Caco-2 (cell line): ENCODE measurements at regions not wholly inside any gene's neighbourhood (a gene's known extent, or its start where the extent isn't known, plus 50 kb on each side); places are given as distances from the start of the nearest gene placed in this dataset.
A peak's percentile ranks its signal among the peaks of the same experiment; 100 is the strongest.
"Not testable (repeated sequence)": the region's sequence is repeated elsewhere in the genome, so short reads cannot be mapped to it uniquely, and the experiment has no call there.

Source experiments
- BruUV-seq: library from RNA; stranded (reverse); fragments of 400-500 nt; replicated peaks from 2 replicates; lab custom pipeline; 2021; lab: Mats Ljungman, UMichigan
- CTCF ChIA-PET: fragments of 300-600 bp; sonication (Branson Sonifier 250); formaldehyde crosslinking; loops from one replicate; lab custom pipeline; 2022; ENCODE audit warnings: antibody characterized with exemption; lab: Charles Lee
- POLR2A ChIA-PET: fragments of 300-600 bp; sonication (Branson Sonifier 250); formaldehyde crosslinking; loops from one replicate; lab custom pipeline; 2022; ENCODE audit warnings: antibody characterized with exemption; lab: Charles Lee
- DNase-seq, 2 experiments: peaks; one replicate each; pipeline versions ENCODE4 v3.0.0 to v3.0.0-alpha.2; 2020 to 2022
- H3K27me3 ChIP-seq: replicated peaks from 2 replicates; pipeline ENCODE4 v1.6.0; 2011; ENCODE audit warnings: low read length; ENCODE audit not compliant: control insufficient read depth, insufficient read depth
- H3K36me3 ChIP-seq: 2 replicates; pipeline ENCODE4 v1.5.1; 2011; ENCODE audit warnings: low read length; ENCODE audit not compliant: control insufficient read depth, insufficient read depth
- H3K4me1 ChIP-seq: fragments of 250-450 bp; sonication (Bioruptor Pico); 2 replicates; pipeline ENCODE4 v1.5.1; 2020; ENCODE audit warnings: mild to moderate bottlenecking
- H3K4me3 ChIP-seq: 2 replicates; pipeline ENCODE4 v1.5.1; 2011; ENCODE audit warnings: low read depth, mild to moderate bottlenecking, control low read depth, low read length
- H3K9me3 ChIP-seq: fragments of 250-450 bp; sonication (Bioruptor Pico); 2 replicates; pipeline ENCODE4 v1.5.1; 2020; ENCODE audit warnings: mild to moderate bottlenecking, moderate library complexity
- H3K27ac Mint-ChIP-seq: one replicate; pipeline ENCODE4 v1.8.0; 2022; ENCODE audit warnings: mixed read lengths; ENCODE audit not compliant: unreplicated experiment
- H3K27me3 Mint-ChIP-seq: one replicate; pipeline ENCODE4 v1.8.0; 2022; ENCODE audit warnings: mixed read lengths; ENCODE audit not compliant: insufficient read depth, unreplicated experiment
- H3K36me3 Mint-ChIP-seq: one replicate; pipeline ENCODE4 v1.8.0; 2022; ENCODE audit warnings: mild to moderate bottlenecking, mixed read lengths; ENCODE audit not compliant: insufficient read depth, unreplicated experiment
- H3K4me1 Mint-ChIP-seq: one replicate; pipeline ENCODE4 v1.8.0; 2022; ENCODE audit warnings: low read depth, mixed read lengths; ENCODE audit not compliant: unreplicated experiment
- H3K4me3 Mint-ChIP-seq: one replicate; pipeline ENCODE4 v1.8.0; 2022; ENCODE audit warnings: mild to moderate bottlenecking, moderate library complexity, mixed read lengths; ENCODE audit not compliant: unreplicated experiment
- H3K9me3 Mint-ChIP-seq: one replicate; pipeline ENCODE4 v1.8.0; 2022; ENCODE audit warnings: mixed read lengths; ENCODE audit not compliant: unreplicated experiment
- CTCF ChIP-seq, 2 experiments: fragments of 200-600 bp in 1 of 2; IDR thresholded peaks; 1 replicate in 1 of 2; 2 replicates in 1 of 2; pipeline versions ENCODE4 v1.5.1 to v1.8.0; 2011 to 2022; ENCODE audit warnings: antibody characterized with exemption in 1 of 2, control low read depth in 1 of 2, inconsistent platforms in 1 of 2, low read depth in 1 of 2, low read length in 1 of 2, mild to moderate bottlenecking in 1 of 2, moderate library complexity in 1 of 2; ENCODE audit not compliant: insufficient read depth in 1 of 2, severe bottlenecking in 1 of 2, unreplicated experiment in 1 of 2
- intact Hi-C: fragments of 100-400 bp; cut with micrococcal nuclease; formaldehyde crosslinking; loops from one replicate; pipeline ENCODE4 v1.10.0; 2022; ENCODE audit not compliant: unreplicated experiment

GRCh38 chr22:47406180-47406834, 643.9 kb downstream of the TBC1D22A start:
- no peaks in the 10 kb centered on the region; the same call in 1 of the 2 replicates for H3K27me3 ChIP-seq
- DNase-seq: peak in 1 of 2 experiments; percentile 17
- H3K4me3 ChIP-seq: no peak overlapping the region
- POLR2A ChIA-PET: no interaction called here
- no peaks in the 10 kb centered on the region for H3K36me3 Mint-ChIP-seq
- no peaks in the 10 kb centered on the region for H3K9me3 Mint-ChIP-seq
- intact Hi-C loops: no loop called here
- CTCF ChIA-PET: no interaction called here
- no TSS peak for BruUV-seq
- no peak overlapping the region for H3K4me3 Mint-ChIP-seq
- H3K27me3 Mint-ChIP-seq: peaks cover 35% of the 10 kb centered on the region
- H3K4me1 Mint-ChIP-seq: no peaks in the 10 kb centered on the region
- TF ChIP-seq CTCF (IDR thresholded peaks at IDR 0.05; ENCODE audit: insufficient read depth in 1 of 2, low read depth in 1 of 2, low read length in 1 of 2, severe bottlenecking in 1 of 2, unreplicated experiment in 1 of 2): no peak
- no peaks in the 10 kb centered on the region for H3K4me1 ChIP-seq
- no peak overlapping the region for H3K27ac Mint-ChIP-seq
- no peaks in the 10 kb centered on the region for H3K9me3 ChIP-seq
- H3K36me3 ChIP-seq: no peaks in the 10 kb centered on the region

GRCh38 chr22:47405222-47405621, 642.8 kb downstream of the TBC1D22A start:
- H3K27ac Mint-ChIP-seq, H3K9me3 Mint-ChIP-seq, H3K36me3 Mint-ChIP-seq, H3K4me1 ChIP-seq, H3K4me1 Mint-ChIP-seq, intact Hi-C loops, POLR2A ChIA-PET, H3K4me3 ChIP-seq, H3K27me3 ChIP-seq, BruUV-seq, CTCF ChIA-PET, H3K9me3 ChIP-seq, H3K36me3 ChIP-seq, H3K4me3 Mint-ChIP-seq: not testable (repeated sequence)
- peak in 1 of 2 experiments; percentile 9 for DNase-seq
- H3K27me3 Mint-ChIP-seq: peaks cover 29% of the 10 kb centered on the region

- no peak overlapping the region for H3K27ac Mint-ChIP-seq
- no peak overlapping the region for H3K4me3 Mint-ChIP-seq
- no peaks in the 10 kb centered on the region for H3K9me3 ChIP-seq
- no peaks in the 10 kb centered on the region; the same call in 1 of the 2 replicates for H3K27me3 ChIP-seq
- no peaks in the 10 kb centered on the region for H3K36me3 ChIP-seq
- ChIA-PET POLR2A (no interaction called here), CTCF (no interaction called here)
- no peak for TF ChIP-seq CTCF (IDR thresholded peaks at IDR 0.05; ENCODE audit: insufficient read depth in 1 of 2, low read depth in 1 of 2, low read length in 1 of 2, severe bottlenecking in 1 of 2, unreplicated experiment in 1 of 2)
- DNase-seq: peak in 1 of 2 experiments; percentile 8
- no peaks in the 10 kb centered on the region for H3K36me3 Mint-ChIP-seq
- H3K4me1 Mint-ChIP-seq: no peaks in the 10 kb centered on the region
- peaks cover 27% of the 10 kb centered on the region for H3K27me3 Mint-ChIP-seq
- no peak overlapping the region for H3K4me3 ChIP-seq
- intact Hi-C loops: no loop called here
- no peaks in the 10 kb centered on the region for H3K9me3 Mint-ChIP-seq
- H3K4me1 ChIP-seq: no peaks in the 10 kb centered on the region
- no TSS peak for BruUV-seq
Observed at GRCh38 chr22:47402876-47403525, 640.6 kb downstream of the TBC1D22A start.
